K562 (cell line): ENCODE measurements at regions not wholly inside any gene's neighbourhood (a gene's known extent, or its start where the extent isn't known, plus 50 kb on each side); places are given as distances from the start of the nearest gene placed in this dataset.

ENCODE experiments used
- ARID4B ChIP-seq: sonication (generic); formaldehyde crosslinking; IDR thresholded peaks from 2 replicates; pipeline ENCODE4 v1.8.0; 2022; ENCODE audit warnings: mild to moderate bottlenecking, missing genetic modification reagents
- ARNT ChIP-seq, 2 experiments: fragments of 450-650 bp; IDR thresholded peaks; 2 replicates each; pipeline ENCODE4 v1.6.1; 2016; ENCODE audit warnings: mild to moderate bottlenecking in 1 of 2
- CREB3 ChIP-seq: fragments of 450-650 bp; conservative IDR thresholded peaks from 2 replicates; pipeline ENCODE4 v1.6.1; 2016; ENCODE audit warnings: missing genetic modification characterization, low read depth, mild to moderate bottlenecking, missing compliant biosample characterization, moderate library complexity
- E2F3 ChIP-seq: fragments of 250-450 bp; sonication (Bioruptor Pico); IDR thresholded peaks from 2 replicates; pipeline ENCODE4 v1.4.0; 2020; ENCODE audit warnings: mild to moderate bottlenecking
- GTF2A2 ChIP-seq: IDR thresholded peaks from 2 replicates; pipeline ENCODE4 v1.6.1; 2016; ENCODE audit warnings: mild to moderate bottlenecking, missing genetic modification characterization, missing compliant biosample characterization
- HEY1 ChIP-seq: fragments of 250-450 bp; sonication (Bioruptor Pico); IDR thresholded peaks from 2 replicates; pipeline ENCODE4 v1.5.0; 2020; ENCODE audit warnings: mild to moderate bottlenecking, moderate library complexity, borderline replicate concordance
- HNRNPUL1 ChIP-seq: fragments of 200-400 bp; formaldehyde crosslinking; IDR thresholded peaks from 2 replicates; pipeline ENCODE4 v1.6.1; 2017; ENCODE audit warnings: low read length
- HSF4 ChIP-seq: fragments of 250-450 bp; sonication (Bioruptor Pico); IDR thresholded peaks from 2 replicates; pipeline ENCODE4 v2.1.2; 2022; ENCODE audit warnings: mild to moderate bottlenecking, moderate library complexity, borderline replicate concordance
- KLF13 ChIP-seq: fragments of 450-650 bp; IDR thresholded peaks from 2 replicates; pipeline ENCODE4 v1.6.1; 2016; ENCODE audit warnings: missing genetic modification characterization, low read depth, mild to moderate bottlenecking, missing compliant biosample characterization, moderate library complexity, borderline replicate concordance
- MCM3 ChIP-seq: fragments of 450-650 bp; IDR thresholded peaks from 2 replicates; pipeline ENCODE4 v1.6.1; 2016
- NEUROD1 ChIP-seq: fragments of 150-350 bp; IDR thresholded peaks from 2 replicates; pipeline ENCODE4 v1.6.1; 2014; ENCODE audit warnings: borderline replicate concordance, low read length, low read depth; ENCODE audit not compliant: partially characterized antibody
- PCBP2 ChIP-seq: fragments of 200-400 bp; formaldehyde crosslinking; IDR thresholded peaks from 2 replicates; pipeline ENCODE4 v1.6.1; 2018; ENCODE audit warnings: low read length, low read depth, mild to moderate bottlenecking, moderate library complexity; ENCODE audit not compliant: poor library complexity, severe bottlenecking
- POLR2A ChIP-seq: fragments of 450-650 bp; conservative IDR thresholded peaks from 2 replicates; pipeline ENCODE4 v1.6.1; 2016
- POLR2AphosphoS5 ChIP-seq: IDR thresholded peaks from 2 replicates; pipeline ENCODE4 v1.6.1; 2011; ENCODE audit warnings: mild to moderate bottlenecking, low read depth, low read length, moderate library complexity; ENCODE audit not compliant: control insufficient read depth, insufficient read depth
- PTRF ChIP-seq: fragments of 450-650 bp; IDR thresholded peaks from 2 replicates; pipeline ENCODE4 v1.6.1; 2016; ENCODE audit warnings: mild to moderate bottlenecking, missing genetic modification characterization, missing compliant biosample characterization
- RUNX1 ChIP-seq: sonication (generic); IDR thresholded peaks from 2 replicates; pipeline ENCODE4 v1.6.1; 2016; ENCODE audit warnings: antibody characterized with exemption, low read depth
- TEAD2 ChIP-seq: fragments of 450-650 bp; IDR thresholded peaks from 2 replicates; pipeline ENCODE4 v1.6.1; 2016; ENCODE audit warnings: missing genetic modification characterization, control low read depth, missing compliant biosample characterization
- WHSC1 ChIP-seq: IDR thresholded peaks from one replicate; pipeline ENCODE4 v1.6.1; 2012; ENCODE audit warnings: low read length, control low read depth, inconsistent platforms
- ZNF324 ChIP-seq: fragments of 250-450 bp; sonication (Bioruptor Pico); IDR thresholded peaks from 2 replicates; pipeline ENCODE4 v1.4.0; 2020; ENCODE audit warnings: mild to moderate bottlenecking
- ZNF408 ChIP-seq: fragments of 250-450 bp; sonication (Bioruptor Pico); IDR thresholded peaks from 2 replicates; pipeline ENCODE4 v1.4.0; 2020; ENCODE audit warnings: low read depth, mild to moderate bottlenecking, moderate library complexity
- ZNF583 ChIP-seq: fragments of 250-450 bp; sonication (Bioruptor Pico); IDR thresholded peaks from 2 replicates; pipeline ENCODE4 v1.4.0; 2020
- ZNF639 ChIP-seq, 2 experiments: fragments of 200-800 bp in 1 of 2; sonication (Bioruptor generic) in 1 of 2; sonication (generic) in 1 of 2; formaldehyde crosslinking in 1 of 2; IDR thresholded peaks in 1 of 2; conservative IDR thresholded peaks in 1 of 2; 2 replicates each; pipeline versions ENCODE4 v1.5.0 to v1.6.1; 2016 to 2020; ENCODE audit warnings: missing compliant biosample characterization in 1 of 2, missing genetic modification characterization in 1 of 2, missing genetic modification reagents in 1 of 2
- ZNF785 ChIP-seq: fragments of 250-450 bp; sonication (Bioruptor Pico); IDR thresholded peaks from 2 replicates; pipeline ENCODE4 v1.4.0; 2020; ENCODE audit warnings: mild to moderate bottlenecking

GRCh38 chr1:166489670-166490436 is 323.1 kb upstream of the FAM78B start (continued):
- TF ChIP-seq HSF4 (CRISPR knock-in tag) (no peak), ARNT (IDR thresholded peaks at IDR 0.05) (peak in 1 of 2 experiments; percentile 87; a peak in 3 of 4 replicates), WHSC1 (no peak), ZNF785 (CRISPR knock-in tag) (no peak), TEAD2 (peak; percentile 74; the same call in 1 of the 2 replicates), PCBP2 (no peak), KLF13 (no peak), POLR2AphosphoS5 (peak; percentile 57; the same call in 1 of the 2 replicates), ZNF408 (CRISPR knock-in tag) (no peak), RUNX1 (no peak; the same call in 1 of the 2 replicates), MCM3 (no peak), ZNF324 (CRISPR knock-in tag) (no peak), NEUROD1 (peak; percentile 66), CREB3 (0 out of 2 replicates have a peak, but pooled peaks have one; percentile 16), POLR2A (peak; percentile 73), E2F3 (CRISPR knock-in tag) (no peak), HNRNPUL1 (no peak), ZNF639 (CRISPR knock-in tag; conservative IDR thresholded peaks at IDR 0.05 in 1 of 2, IDR thresholded peaks at IDR 0.05 in 1 of 2) (peak in 1 of 2 experiments; percentile 31; a peak in 2 of 4 replicates), PTRF (tag) (no peak), ARID4B (CRISPR knock-in tag) (peak; percentile 78), HEY1 (CRISPR knock-in tag) (peak; percentile 56; the same call in 1 of the 2 replicates), GTF2A2 (no peak), ZNF583 (no peak)
